NCI-H187 (cell line): ENCODE measurements at regions not wholly inside any gene's neighbourhood (a gene's known extent, or its start where the extent isn't known, plus 50 kb on each side); places are given as distances from the start of the nearest gene placed in this dataset.

ENCODE experiments used
- DNase-seq, 2 experiments: peaks; one replicate each; lab custom pipeline; 2025; lab: John Stamatoyannopoulos, UW

DNA sequence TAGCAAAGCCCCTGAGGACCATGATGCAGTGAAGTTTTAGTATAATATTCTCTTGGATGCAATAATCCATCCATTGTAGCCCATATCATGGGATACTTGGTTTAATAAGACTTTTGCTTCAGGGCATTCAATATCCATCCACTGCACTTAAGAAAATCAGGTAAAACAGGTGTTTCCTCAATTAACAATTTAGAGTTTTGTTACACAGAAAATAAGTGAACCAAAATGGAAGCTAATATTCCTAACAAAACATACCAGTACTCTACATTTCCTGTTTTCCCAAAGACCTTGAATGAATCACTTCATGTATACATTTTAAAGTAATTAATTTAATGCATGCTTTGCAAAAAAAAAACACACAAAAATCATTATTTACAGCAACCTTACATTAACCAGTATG, 305.6 kb downstream of the NR2F1-AS1 start:
- no peak for DNase-seq

DNA sequence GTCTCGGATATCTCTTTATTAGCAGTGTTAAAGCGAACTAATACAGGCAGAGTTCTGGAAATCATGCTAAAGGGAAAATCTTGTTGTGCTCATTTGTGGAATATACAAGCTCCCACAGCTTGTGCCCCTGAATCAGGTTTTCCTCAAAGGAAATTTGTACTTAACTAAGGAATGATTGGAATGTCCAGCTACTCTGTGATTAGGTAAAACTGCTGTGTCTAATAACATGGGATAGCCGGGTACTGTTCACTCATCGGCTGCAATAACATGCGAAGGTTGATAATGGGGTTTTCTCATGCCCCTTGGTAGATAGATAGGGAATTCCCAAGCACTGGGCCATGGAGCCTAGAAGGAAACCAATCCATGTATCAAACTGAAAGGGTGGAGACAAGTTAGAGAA, 306.7 kb downstream of the NR2F1-AS1 start:
- no peak for DNase-seq

DNA sequence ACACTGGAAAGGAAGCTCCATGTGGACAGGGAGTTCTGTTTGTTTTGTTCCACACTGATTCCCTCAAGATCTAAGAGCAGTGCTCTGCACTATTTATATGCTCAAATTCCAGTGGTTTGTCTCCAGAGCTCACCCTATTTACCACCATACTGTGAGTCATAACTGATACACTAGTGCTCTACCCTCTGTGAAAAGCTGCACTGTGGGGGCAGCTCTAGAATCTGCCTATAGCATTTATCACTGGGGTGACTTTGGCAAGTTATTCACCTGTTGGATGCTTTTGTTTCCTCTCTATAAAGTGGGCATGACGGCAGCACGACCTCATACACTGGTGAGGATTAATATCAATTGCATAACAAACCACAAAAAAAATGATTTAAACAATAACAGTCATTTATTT, 307.8 kb downstream of the NR2F1-AS1 start:
- DNase-seq: no peak

DNA sequence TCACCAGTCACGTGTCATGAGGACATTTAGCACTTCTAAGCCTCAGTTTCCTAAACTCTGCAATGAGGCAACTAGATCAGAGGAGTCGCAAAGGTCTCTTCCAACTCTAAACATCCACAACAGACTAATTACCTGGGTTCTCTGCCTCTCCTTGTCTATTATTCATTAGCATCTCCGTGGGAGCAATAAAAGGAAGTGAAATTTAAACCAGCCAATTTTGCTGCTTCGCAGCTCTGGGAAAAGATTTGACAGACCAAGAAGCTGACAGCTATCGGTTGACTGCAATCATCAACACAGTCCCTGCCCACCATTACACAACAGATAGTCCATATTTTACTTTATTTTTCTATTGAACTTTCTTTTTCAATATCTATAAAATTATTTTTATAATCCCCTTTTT, 308.9 kb downstream of the NR2F1-AS1 start:
- DNase-seq: no peak

DNA sequence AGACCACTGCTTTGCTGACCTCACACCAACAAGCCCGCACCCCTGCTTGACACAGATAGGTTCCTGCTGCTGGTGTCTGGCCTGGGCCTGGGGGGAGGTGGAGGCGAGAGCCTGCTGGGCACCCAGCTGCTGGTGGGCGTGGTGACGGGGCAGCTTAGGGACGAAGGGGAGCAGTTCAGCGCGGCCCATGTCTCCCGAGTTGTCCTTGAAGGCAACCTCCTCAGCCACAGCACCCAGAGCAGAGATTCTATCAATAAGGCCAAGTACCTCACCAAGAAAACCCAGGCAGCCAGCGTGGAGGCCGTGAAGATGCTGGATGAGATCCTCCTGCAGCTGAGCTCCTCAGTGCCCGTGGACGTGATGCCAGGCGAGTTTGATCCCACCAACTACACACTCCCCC, 313.3 kb downstream of the NR2F1-AS1 start:
- DNase-seq: no peak

DNA sequence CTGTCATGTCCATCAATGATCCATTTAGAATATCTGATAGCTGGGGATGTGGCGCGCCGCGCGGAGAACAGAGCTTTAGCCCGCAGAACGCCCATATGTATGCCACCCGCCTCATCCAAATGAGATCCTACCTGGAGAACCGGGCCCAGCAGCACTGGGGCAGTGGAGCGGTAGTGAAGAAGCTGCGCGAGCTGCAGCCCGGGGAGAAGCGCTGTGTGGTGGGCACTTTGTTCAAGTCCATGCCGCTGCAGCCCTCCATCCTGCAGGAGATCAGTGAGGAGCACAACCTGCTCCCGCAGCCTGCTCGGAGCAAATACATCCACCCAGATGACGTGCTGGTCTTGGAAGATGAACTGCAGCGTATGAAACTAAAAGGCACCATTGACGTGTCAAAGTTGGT, 313.7 kb downstream of the NR2F1-AS1 start:
- DNase-seq: no peak

DNA sequence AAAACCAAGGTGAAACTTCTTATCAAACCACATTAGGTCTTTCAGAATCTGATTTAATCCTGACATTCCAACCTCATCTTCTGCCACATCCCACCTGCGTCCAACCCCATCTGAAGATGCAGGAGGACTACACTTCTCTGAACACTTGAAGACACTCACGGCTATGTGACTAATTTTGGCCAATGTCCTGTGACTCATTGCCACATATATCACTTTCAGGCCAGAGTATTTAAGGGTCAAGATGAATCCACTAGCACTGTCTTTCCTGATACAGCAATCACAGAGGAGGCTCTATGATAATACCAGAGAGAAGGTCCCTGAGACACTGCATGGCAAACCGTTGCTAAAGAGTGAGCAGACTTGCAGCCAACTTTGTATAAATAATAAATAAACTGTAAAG, 323.4 kb downstream of the NR2F1-AS1 start:
- DNase-seq: no peak

DNA sequence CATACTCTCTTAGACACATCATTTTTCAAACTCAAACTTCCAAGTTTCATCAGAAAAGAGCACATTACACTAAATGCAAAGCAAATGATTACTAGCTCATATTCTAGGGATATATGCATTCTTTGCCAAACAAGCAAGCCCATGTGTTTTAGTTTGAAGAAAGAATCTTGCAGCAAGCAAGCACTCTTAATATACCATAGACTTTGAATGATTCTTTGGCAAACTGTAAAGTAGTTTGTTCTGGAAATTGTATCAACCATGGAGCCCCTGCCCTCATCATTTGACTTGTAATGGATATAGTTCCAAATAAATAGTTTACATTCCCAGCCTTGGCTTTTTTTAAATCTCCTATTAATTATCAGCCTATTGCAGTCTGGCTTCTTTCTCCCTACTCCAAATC, 325.2 kb downstream of the NR2F1-AS1 start:
- no peak for DNase-seq

DNA sequence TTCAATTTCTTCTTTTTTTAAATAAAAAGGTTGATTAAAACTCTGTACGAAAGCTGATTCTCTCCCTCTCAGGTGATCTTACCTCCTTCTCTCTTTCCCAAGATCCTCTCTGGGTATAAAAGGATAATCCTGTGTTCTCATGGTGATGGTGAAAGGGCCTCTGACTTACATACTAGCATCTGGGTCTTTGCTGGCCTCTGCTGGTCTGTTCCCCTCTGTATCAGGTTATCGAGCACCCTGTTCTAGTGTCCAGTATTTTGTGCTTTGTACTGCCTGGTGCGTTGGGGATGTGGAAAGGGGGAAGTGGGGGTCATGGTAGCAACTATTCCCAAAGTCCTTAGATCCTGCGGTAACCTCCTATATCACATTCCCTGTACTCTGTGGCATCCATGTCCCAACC, 328.9 kb downstream of the NR2F1-AS1 start:
- DNase-seq: no peak

DNA sequence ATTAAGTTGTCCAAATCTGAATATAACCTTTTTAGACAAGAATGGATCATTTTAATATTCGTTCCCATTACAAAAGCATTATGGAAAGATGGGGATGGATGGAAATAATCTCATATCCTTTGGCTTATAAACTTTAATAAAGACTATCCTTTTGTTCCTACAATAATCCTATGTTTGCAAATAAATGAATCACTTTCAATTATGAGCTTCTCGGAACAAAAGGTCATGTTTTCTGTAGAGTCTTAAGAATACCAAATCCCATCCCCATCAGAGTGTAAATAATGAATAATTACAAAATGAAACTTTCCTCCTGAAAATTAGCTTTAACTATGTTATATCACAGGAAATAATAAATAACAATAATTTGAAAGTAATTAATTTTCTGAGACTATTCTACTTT, 329.7 kb downstream of the NR2F1-AS1 start:
- no peak for DNase-seq

DNA sequence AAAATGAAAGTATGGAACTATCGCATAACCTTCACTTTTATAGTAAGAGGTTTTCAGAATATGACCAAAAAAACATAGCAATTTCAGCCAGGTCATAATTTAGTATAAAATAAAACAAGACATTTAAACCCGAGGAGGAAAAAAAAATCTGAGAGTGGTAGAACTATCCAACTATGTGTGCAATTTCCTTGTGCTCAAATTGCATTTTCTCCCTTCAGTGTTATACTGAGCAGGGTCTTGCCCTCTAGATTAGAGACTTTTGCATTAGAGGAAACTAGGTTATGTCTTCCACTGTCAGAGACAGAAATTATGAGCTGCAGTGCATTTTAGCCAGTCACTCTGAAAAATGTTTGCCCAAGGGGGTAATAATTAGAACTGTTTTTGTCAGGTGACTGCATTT, 330.6 kb downstream of the NR2F1-AS1 start:
- no peak for DNase-seq

DNA sequence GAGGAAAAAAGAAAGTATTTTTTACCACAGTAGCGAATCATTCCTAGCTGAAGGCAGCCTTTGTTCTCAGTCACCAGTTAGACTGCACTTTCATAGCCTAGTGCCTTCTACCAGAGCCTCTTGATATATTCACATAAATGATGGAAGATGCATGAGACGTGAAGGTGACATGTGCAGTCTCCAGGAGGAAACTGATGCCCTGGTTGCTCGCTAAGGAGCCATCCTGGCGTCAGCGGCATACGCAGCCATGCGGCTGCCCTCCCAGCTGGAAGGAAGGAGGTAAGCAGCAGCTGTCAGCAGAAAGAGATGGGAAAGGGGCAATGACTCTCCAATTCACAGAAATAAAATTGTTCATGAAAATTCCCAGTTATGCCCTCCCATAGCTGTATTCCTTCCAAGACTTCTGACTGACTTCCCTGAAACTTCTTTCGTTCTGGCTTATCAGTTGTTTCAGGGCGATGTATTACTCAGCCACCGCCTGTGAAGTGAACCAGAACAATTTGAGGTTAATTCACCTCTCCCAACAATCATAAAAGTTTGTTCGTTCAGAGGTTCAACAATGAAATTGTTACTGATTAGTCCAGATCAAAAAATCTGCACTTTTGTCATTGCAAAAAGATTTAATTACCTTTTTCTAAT, 331.2 kb downstream of the NR2F1-AS1 start:
- DNase-seq: no peak

DNA sequence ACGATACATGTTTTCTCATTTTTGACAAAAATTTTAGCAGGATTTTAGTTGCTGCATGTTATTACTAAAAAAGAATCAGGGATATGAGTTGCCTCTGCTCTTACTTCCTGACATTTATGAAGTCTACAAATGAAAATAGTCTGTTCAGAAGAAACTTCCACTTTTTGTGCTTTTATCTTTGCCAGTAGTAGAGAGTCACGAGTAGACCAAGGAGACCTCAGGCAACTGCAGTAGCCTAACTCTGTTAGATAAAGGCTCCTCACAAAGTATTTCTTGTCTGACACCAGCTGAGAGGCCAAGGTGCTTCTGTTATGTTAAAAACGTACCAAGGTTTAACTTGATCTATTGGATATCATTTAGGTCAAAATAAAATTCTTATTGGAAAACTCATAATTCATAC, 333.9 kb downstream of the NR2F1-AS1 start:
- DNase-seq: no peak

DNA sequence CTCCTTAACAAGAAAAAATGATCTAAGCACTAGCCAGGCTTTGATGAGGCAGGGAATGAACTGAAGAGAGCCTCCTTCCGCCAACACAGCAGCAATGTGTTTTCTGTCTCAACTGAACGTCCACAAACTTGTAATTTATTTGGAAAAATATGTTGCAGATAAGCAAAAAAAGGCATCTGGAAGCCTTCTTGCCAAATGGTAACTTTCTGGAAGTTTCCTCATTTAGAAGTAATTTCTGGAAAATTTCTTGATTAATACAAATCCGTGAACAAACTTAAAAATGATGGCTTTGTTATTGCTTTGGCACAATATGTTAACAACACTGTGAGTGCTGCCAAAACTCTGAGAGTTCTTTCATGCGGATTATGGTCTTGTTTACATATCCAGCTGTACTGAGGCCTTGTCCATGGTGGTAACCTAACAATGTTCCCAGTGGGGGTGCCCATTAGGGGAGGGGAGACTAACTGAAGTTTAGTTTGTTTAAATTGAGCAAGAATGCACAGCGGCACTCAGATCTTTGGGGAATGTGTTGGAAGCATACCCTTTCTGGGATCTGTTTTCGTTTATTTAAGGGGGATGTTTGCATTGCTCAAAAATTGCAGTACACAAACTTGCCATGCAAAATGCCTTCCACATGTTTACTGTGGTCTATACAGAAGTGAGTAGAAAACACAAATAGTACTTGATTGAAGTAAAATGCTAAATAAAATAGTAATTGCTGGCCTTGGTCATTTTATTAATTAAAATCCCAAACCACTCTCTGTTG, 334.7 kb downstream of the NR2F1-AS1 start:
- no peak for DNase-seq

DNA sequence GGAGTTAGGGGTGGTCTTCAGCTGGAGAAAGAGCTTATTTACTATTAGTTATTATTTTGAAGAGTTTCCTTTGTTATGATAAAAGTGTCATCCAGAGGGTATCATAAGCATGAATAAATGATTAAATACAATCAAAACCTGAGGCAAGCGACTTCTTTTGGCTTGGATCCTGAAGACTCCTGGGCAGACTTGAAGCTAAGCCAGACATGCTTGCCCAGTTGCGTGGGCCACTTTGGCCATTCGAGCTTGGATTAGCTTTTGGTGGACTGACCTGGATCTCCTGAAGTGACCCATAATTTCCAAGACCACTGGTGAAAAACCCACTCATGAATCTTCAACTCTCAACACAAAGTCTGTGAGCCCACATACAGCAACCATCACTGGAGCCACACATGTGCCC, 335.8 kb downstream of the NR2F1-AS1 start:
- DNase-seq: no peak

DNA sequence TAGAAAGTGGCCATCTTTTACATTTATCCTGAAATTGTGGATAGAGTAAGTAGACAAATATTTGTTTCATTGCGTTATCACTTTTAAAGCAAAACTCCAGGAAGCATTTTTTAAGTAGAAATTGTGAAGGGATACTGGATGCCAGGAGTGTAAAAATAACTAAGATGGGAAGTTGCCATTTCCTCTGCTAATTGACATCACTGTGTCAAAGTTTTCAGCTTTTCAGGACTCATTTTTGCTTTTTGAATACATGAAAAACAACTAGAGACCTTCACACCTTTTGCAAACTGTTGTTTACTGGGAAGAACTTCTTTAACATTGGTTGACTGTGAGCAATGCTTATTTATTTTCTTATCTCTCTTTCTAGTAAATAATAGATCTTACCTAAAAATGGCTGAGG, 337.5 kb downstream of the NR2F1-AS1 start:
- DNase-seq: no peak

DNA sequence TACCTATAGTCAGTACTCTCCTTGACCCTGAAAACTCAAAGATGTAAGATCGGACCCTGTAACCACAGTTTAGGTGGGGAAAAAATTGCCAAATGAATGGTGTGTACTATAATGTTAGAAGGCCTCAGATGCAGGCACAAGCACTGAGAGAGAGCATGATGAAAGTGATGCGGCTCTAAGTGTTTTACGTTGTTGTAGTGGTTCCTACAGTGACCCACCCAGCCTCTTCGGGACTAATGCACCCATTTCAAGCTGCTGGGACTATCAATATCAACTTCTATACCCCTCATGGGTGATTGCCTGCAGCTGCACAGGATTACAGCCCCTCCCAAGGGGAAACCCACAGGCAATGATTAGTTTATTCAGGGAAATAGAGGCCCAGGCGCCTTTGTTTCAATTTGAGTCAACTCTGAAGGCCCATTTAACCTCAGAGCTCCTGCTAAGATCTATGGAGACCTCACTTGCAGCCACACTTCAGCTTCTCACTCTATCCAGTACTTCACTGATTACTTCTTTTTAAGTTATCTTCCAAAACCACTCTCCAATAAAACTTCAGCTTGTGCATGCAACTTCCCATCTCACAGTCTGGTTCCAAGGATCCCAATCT, 340.7 kb downstream of the NR2F1-AS1 start:
- no peak for DNase-seq

DNA sequence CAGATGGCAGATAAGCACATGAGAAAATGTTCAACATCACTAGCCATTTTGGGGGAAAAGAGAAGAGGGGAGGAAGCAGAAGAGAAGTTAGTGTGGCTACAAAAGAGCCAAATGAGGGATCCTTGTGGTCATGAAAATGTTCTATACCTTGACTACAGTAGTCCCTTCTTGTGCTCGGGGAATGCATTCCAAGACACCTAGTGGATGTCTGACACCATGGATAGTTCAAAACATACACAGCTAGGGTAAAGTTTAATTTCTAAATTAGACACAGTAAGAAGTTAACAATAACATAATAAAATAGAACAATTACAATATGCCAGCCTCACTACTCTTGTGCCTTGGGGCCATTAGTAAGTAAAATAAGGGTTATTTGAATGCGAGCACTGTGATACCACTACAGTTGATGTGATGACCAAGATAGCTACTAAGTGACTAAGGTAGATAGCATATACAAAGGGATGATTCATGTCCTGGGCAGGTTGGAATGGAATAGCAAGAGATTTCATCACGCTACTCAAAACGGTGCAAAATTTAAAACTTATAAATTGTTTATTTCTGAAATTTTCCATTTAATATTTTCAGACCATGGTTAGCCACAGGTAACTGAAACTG, 344.1 kb downstream of the NR2F1-AS1 start:
- DNase-seq: no peak

DNA sequence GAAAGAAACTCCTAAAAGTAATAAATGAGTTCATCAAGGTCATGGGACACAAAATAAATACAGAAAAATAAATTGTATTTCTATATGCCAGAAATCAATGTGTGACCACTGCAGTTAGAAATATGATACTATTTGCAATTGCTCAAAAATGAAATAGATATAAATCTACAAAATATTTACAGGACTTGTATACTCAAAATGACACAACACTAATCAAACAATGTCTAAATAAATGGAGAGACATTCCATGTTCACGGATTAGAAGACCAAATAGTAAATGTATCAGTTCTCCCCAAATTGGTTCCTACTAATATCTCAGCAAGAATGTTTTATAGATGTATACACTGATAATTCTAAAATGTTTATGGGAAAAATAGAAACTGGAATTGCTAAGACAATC, 345.3 kb downstream of the NR2F1-AS1 start:
- DNase-seq: no peak

DNA sequence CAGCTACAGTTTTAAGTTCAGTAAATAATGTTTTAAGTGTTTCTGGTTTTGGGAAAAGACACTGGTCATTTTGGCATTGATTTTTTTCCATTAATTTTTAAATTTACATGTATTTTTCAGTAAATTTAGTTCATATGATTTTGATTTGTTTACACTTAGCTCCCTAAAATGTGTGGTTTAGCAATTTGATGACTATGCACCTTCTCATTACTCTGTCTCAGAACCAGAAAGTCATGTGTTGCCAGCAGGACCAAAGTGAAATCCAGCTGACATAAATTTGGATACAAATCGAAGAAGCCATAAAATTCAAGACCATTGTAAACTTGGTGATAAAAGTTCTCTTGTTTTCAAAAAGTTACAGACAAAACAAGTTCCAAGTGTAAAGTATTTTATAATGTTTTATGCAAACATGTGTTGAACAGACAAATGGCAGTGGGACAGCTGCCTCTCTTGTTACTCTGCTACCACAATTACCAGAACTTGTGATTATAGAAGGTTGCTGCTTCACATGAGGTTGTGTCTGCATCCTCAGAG, 354.8 kb downstream of the NR2F1-AS1 start:
- no peak for DNase-seq

DNA sequence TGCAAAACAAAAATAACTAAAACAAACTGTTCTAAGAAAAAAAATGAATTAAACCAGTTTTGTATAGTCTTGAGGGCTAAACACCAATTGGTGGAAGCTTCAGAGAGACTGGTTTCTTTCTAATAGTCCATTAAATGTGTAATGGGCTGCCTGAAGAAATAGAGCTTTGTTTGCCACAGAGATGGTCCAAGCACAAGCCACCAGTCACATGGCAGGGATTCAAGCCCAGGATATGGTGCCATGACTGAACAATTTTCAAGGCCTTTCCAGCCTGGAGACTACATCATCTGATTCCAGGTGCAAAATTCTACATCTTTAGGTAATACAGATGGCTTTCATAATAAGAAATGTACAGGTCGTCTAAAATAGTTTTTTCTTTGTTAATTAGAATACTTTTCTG, 355.3 kb downstream of the NR2F1-AS1 start:
- DNase-seq: no peak

DNA sequence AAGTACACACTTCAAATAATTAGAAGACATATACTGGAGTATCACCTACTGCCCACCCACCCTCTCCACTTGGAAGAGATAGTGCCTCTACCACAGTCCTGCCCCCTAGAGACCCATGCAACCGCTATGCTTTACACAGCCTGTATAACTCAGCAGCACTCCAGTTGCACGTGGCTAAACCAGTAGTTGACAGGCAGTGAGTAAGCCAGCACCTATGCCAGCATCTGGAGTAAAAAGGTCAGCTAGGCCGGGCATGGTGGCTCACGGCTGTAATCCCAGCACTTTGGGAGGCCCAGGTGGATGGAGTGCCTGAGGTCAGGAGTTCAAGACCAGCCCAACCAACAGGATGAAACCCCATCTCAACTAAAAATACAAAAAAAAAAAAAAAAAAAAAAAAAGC, 356.4 kb downstream of the NR2F1-AS1 start:
- no peak for DNase-seq

DNA sequence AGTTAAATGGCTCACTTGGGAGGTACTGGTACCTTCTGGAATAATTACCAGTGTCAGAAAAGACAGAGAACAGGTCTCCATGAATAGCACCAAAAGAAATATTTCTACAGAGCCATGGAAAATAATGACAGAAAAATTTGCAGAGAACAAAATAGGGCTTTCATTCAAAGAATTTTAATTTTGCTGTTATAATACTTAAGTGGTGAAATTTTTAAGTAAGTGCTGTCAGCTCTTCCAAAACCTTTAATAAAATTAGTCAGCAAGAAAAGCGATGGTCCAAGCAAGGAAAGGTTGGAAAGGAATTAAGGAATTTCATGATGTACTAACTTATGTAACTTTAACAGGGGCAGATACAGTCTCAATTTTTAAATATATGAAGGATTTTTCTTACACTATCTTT, 359.2 kb downstream of the NR2F1-AS1 start:
- DNase-seq: no peak
